OCI-LY7 (cell line): ENCODE measurements at regions not wholly inside any gene's neighbourhood (a gene's known extent, or its start where the extent isn't known, plus 50 kb on each side); places are given as distances from the start of the nearest gene placed in this dataset.

Experiments
- BruUV-seq: library from RNA; stranded (reverse); fragments of 400-500 nt; replicated peaks from 2 replicates; lab custom pipeline; 2021; lab: Mats Ljungman, UMichigan
- CTCF ChIA-PET: fragments of 300-600 bp; sonication (Branson Sonifier 250); formaldehyde crosslinking; loops from one replicate; lab custom pipeline; 2022; ENCODE audit warnings: antibody characterized with exemption; ENCODE audit not compliant: unreplicated experiment; lab: Charles Lee
- POLR2A ChIA-PET: fragments of 300-600 bp; sonication (Branson Sonifier 250); formaldehyde crosslinking; loops from one replicate; lab custom pipeline; 2022; ENCODE audit warnings: antibody characterized with exemption; lab: Charles Lee
- DNase-seq: peaks from one replicate; pipeline ENCODE4 v3.0.0-alpha.2; 2015; ENCODE audit warnings: low spot score
- H2AFZ ChIP-seq: fragments of 200-600 bp; sonication (generic), shearing (Covaris generic); 2 replicates; pipeline ENCODE4 v1.6.1; 2014; ENCODE audit warnings: mild to moderate bottlenecking, antibody characterized with exemption, low read length, moderate library complexity
- H3K27ac ChIP-seq: fragments of 200-600 bp; sonication (generic); 2 replicates; pipeline ENCODE4 v1.5.1; 2014; ENCODE audit warnings: mixed run types, low read depth, mild to moderate bottlenecking, moderate library complexity, low read length, inconsistent platforms; ENCODE audit not compliant: poor library complexity, severe bottlenecking
- H3K36me3 ChIP-seq: fragments of 200-600 bp; sonication (generic); 2 replicates; pipeline ENCODE4 v1.6.1; 2014; ENCODE audit warnings: mild to moderate bottlenecking, antibody characterized with exemption, low read length, moderate library complexity, mixed read lengths; ENCODE audit not compliant: insufficient read depth
- H3K4me1 ChIP-seq: fragments of 200-600 bp; sonication (generic); 2 replicates; pipeline ENCODE4 v1.5.1; 2014; ENCODE audit warnings: mild to moderate bottlenecking, low read length; ENCODE audit not compliant: insufficient read depth, poor library complexity, severe bottlenecking
- H3K4me2 ChIP-seq: fragments of 200-600 bp; sonication (generic); 2 replicates; pipeline ENCODE4 v1.6.1; 2014; ENCODE audit warnings: mild to moderate bottlenecking, low read length
- H3K4me3 ChIP-seq: fragments of 200-600 bp; sonication (generic); 2 replicates; pipeline ENCODE4 v1.5.1; 2014; ENCODE audit warnings: mild to moderate bottlenecking, low read depth, low read length; ENCODE audit not compliant: poor library complexity, severe bottlenecking
- H3K79me2 ChIP-seq: fragments of 200-600 bp; sonication (generic); 2 replicates; pipeline ENCODE4 v1.6.1; 2016; ENCODE audit warnings: low read depth, mild to moderate bottlenecking, low read length, moderate library complexity, mixed read lengths; ENCODE audit not compliant: insufficient read depth
- H3K9me2 ChIP-seq: fragments of 200-600 bp; sonication (generic); 2 replicates; pipeline ENCODE4 v1.6.1; 2016; ENCODE audit warnings: mild to moderate bottlenecking, low read length, mixed read lengths; ENCODE audit not compliant: insufficient read depth
- H3K9me3 ChIP-seq: fragments of 200-600 bp; sonication (generic); 2 replicates; pipeline ENCODE4 v1.6.1; 2014; ENCODE audit warnings: mild to moderate bottlenecking, mixed run types, low read length, mixed read lengths
- H4K20me1 ChIP-seq: fragments of 200-600 bp; sonication (generic); 2 replicates; pipeline ENCODE4 v1.6.1; 2014; ENCODE audit warnings: mild to moderate bottlenecking, antibody characterized with exemption, low read length, moderate library complexity, mixed read lengths; ENCODE audit not compliant: insufficient read depth
- CTCF ChIP-seq: fragments of 200-600 bp; sonication (generic); conservative IDR thresholded peaks from 2 replicates; pipeline ENCODE4 v1.5.1; 2014; ENCODE audit warnings: mild to moderate bottlenecking, antibody characterized with exemption, low read length, moderate library complexity, mixed read lengths
- EZH2phosphoT487 ChIP-seq: fragments of 200-600 bp; sonication (generic); IDR thresholded peaks from 2 replicates; pipeline ENCODE4 v1.6.1; 2018; ENCODE audit warnings: low read depth, borderline replicate concordance, mild to moderate bottlenecking, mixed run types, antibody characterized with exemption, low read length, moderate library complexity, mixed read lengths
- intact Hi-C: fragments of 100-400 bp; cut with micrococcal nuclease; formaldehyde crosslinking; loops from one replicate; pipeline ENCODE4 v1.10.0; 2022; ENCODE audit not compliant: unreplicated experiment

- H3K9me2 ChIP-seq, result no peaks in the 10 kb centered on the region
- CTCF ChIA-PET, result no interaction called here
- no peak overlapping the region for H3K27ac ChIP-seq
- peaks cover 4% of the 10 kb centered on the region; the same call in 1 of the 2 replicates for H3K9me3 ChIP-seq
- peaks cover 6% of the 10 kb centered on the region for H3K4me1 ChIP-seq
- DNase-seq, result no peak
- no peaks in the 10 kb centered on the region for H4K20me1 ChIP-seq
- no peak overlapping the region for H2AFZ ChIP-seq
- POLR2A ChIA-PET, result interaction anchor here (0.7 kb wide), 1 partner anchor 458 kb away, joined by 3 read pairs; no protein-coding TSS in a partner anchor
- intact Hi-C loops, result no loop called here
- H3K36me3 ChIP-seq, result peaks cover 8% of the 10 kb centered on the region; the same call in 1 of the 2 replicates
- no peaks in the 10 kb centered on the region for H3K79me2 ChIP-seq
- no TSS peak for BruUV-seq
- TF ChIP-seq EZH2phosphoT487 (no peak), CTCF (no peak)
- H3K4me2 ChIP-seq, result no peak overlapping the region
- H3K4me3 ChIP-seq, result no peak overlapping the region
These were observed 309.8 kb downstream of the TMEM121 start for GRCh38 chr14:105836160-105836559.

GRCh38 chr14:105836730-105837129 lies 310.3 kb downstream of the TMEM121 start:
- H3K4me1 ChIP-seq, result peaks cover 6% of the 10 kb centered on the region
- peaks cover 14% of the 10 kb centered on the region for H3K36me3 ChIP-seq
- H3K9me2 ChIP-seq, result no peaks in the 10 kb centered on the region
- no peaks in the 10 kb centered on the region for H3K79me2 ChIP-seq
- BruUV-seq, result TSS peak; percentile 40
- no peak overlapping the region for H3K27ac ChIP-seq
- H2AFZ ChIP-seq, result no peak overlapping the region
- H3K9me3 ChIP-seq, result peaks cover 4% of the 10 kb centered on the region; the same call in 1 of the 2 replicates
- TF ChIP-seq CTCF, result no peak
- TF ChIP-seq EZH2phosphoT487, result no peak
- POLR2A ChIA-PET, result no interaction called here
- no peak overlapping the region for H3K4me2 ChIP-seq
- intact Hi-C loops, result no loop called here
- CTCF ChIA-PET, result no interaction called here
- H3K4me3 ChIP-seq, result no peak overlapping the region
- no peaks in the 10 kb centered on the region for H4K20me1 ChIP-seq
- no peak for DNase-seq

GRCh38 chr14:105837349-105838063 lies 311.1 kb downstream of the TMEM121 start:
- no peak overlapping the region for H2AFZ ChIP-seq
- H3K79me2 ChIP-seq, result no peaks in the 10 kb centered on the region
- intact Hi-C loops, result no loop called here
- H3K9me3 ChIP-seq, result peaks cover 4% of the 10 kb centered on the region; the same call in 1 of the 2 replicates
- POLR2A ChIA-PET, result no interaction called here
- H4K20me1 ChIP-seq, result no peaks in the 10 kb centered on the region
- H3K4me2 ChIP-seq, result no peak overlapping the region
- TF ChIP-seq CTCF (no peak), EZH2phosphoT487 (no peak)
- H3K9me2 ChIP-seq, result no peaks in the 10 kb centered on the region
- no peak overlapping the region for H3K4me3 ChIP-seq
- H3K36me3 ChIP-seq, result peaks cover 21% of the 10 kb centered on the region
- BruUV-seq, result no TSS peak
- CTCF ChIA-PET, result no interaction called here
- H3K27ac ChIP-seq, result no peak overlapping the region
- peak; percentile 1 for DNase-seq
- H3K4me1 ChIP-seq, result peaks cover 6% of the 10 kb centered on the region
